OCI-LY7 (cell line): ENCODE measurements at regions not wholly inside any gene's neighbourhood (a gene's known extent, or its start where the extent isn't known, plus 50 kb on each side); places are given as distances from the start of the nearest gene placed in this dataset.

Experiments used
- EZH2phosphoT487 ChIP-seq: fragments of 200-600 bp; sonication (generic); IDR thresholded peaks from 2 replicates; pipeline ENCODE4 v1.6.1; 2018; ENCODE audit warnings: low read depth, borderline replicate concordance, mild to moderate bottlenecking, mixed run types, antibody characterized with exemption, low read length, moderate library complexity, mixed read lengths
- TF ChIP-seq, protein P1 (sequence below): fragments of 200-600 bp; sonication (generic); conservative IDR thresholded peaks from 2 replicates; pipeline ENCODE4 v1.5.1; 2014; ENCODE audit warnings: mild to moderate bottlenecking, antibody characterized with exemption, low read length, moderate library complexity, mixed read lengths

- TF ChIP-seq, protein P1, sequence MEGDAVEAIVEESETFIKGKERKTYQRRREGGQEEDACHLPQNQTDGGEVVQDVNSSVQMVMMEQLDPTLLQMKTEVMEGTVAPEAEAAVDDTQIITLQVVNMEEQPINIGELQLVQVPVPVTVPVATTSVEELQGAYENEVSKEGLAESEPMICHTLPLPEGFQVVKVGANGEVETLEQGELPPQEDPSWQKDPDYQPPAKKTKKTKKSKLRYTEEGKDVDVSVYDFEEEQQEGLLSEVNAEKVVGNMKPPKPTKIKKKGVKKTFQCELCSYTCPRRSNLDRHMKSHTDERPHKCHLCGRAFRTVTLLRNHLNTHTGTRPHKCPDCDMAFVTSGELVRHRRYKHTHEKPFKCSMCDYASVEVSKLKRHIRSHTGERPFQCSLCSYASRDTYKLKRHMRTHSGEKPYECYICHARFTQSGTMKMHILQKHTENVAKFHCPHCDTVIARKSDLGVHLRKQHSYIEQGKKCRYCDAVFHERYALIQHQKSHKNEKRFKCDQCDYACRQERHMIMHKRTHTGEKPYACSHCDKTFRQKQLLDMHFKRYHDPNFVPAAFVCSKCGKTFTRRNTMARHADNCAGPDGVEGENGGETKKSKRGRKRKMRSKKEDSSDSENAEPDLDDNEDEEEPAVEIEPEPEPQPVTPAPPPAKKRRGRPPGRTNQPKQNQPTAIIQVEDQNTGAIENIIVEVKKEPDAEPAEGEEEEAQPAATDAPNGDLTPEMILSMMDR = no peak
- no peak for TF ChIP-seq EZH2phosphoT487
Observed at GRCh38 chr2:16172324-16173175, 232.2 kb downstream of the MYCN start.
